CD14-positive monocyte (primary cell): ENCODE measurements at regions not wholly inside any gene's neighbourhood (a gene's known extent, or its start where the extent isn't known, plus 50 kb on each side); places are given as distances from the start of the nearest gene placed in this dataset.

Experiments used
- DNase-seq, 3 donors: peaks; one replicate each; pipeline ENCODE4 v3.0.0-alpha.2; 2011 to 2022
- H2AFZ ChIP-seq: 2 replicates; pipeline ENCODE4 v1.6.0; 2012; ENCODE audit warnings: mild to moderate bottlenecking, low read depth, low read length, inconsistent platforms; ENCODE audit not compliant: insufficient read depth, poor library complexity, severe bottlenecking
- H3K27ac ChIP-seq, 2 donors: 1 replicate in 1 of 2; 2 replicates in 1 of 2; pipeline ENCODE4 v1.5.1; 2012 to 2013; ENCODE audit warnings: low read length in 2 of 2, control low read depth in 1 of 2, inconsistent platforms in 1 of 2, low read depth in 1 of 2, mild to moderate bottlenecking in 1 of 2
- H3K27me3 ChIP-seq, 2 donors: one replicate each; pipeline versions ENCODE4 v1.6.0 to v1.6.1; 2011 to 2013; ENCODE audit warnings: low read length in 2 of 2; ENCODE audit not compliant: control insufficient read depth in 2 of 2, insufficient read depth in 2 of 2
- H3K36me3 ChIP-seq, 2 donors: replicated peaks in 1 of 2; 1 replicate in 1 of 2; 2 replicates in 1 of 2; pipeline versions ENCODE4 v1.5.1 to v1.6.1; 2012 to 2013; ENCODE audit warnings: low read length in 2 of 2, control low read depth in 1 of 2, inconsistent platforms in 1 of 2, mild to moderate bottlenecking in 1 of 2; ENCODE audit not compliant: insufficient read depth in 2 of 2, control insufficient read depth in 1 of 2
- H3K4me1 ChIP-seq, 2 donors: 1 replicate in 1 of 2; 2 replicates in 1 of 2; pipeline versions ENCODE4 v1.5.1 to v1.6.1; 2012 to 2013; ENCODE audit warnings: low read length in 2 of 2, control low read depth in 1 of 2, inconsistent platforms in 1 of 2, mild to moderate bottlenecking in 1 of 2, moderate library complexity in 1 of 2; ENCODE audit not compliant: insufficient read depth in 2 of 2, control insufficient read depth in 1 of 2
- H3K4me2 ChIP-seq: replicated peaks from 2 replicates; pipeline ENCODE3; 2012; ENCODE audit warnings: low read length, moderate library complexity, mild to moderate bottlenecking; ENCODE audit not compliant: poor library complexity, severe bottlenecking; ENCODE audit errors: extremely low read depth
- H3K4me3 ChIP-seq, 3 experiments: fragments of 200-600 bp in 1 of 3; sonication (generic) in 1 of 3; replicated peaks in 1 of 3; 1 replicate in 2 of 3; 2 replicates in 1 of 3; pipeline ENCODE4 v1.5.1; 2011 to 2013; ENCODE audit warnings: low read length in 3 of 3, mild to moderate bottlenecking in 3 of 3, control low read depth in 2 of 3, low read depth in 2 of 3, inconsistent platforms in 1 of 3, moderate library complexity in 1 of 3
- H3K79me2 ChIP-seq: 2 replicates; pipeline ENCODE4 v1.6.0; 2012; ENCODE audit warnings: mild to moderate bottlenecking, control low read depth, inconsistent platforms, low read length, moderate library complexity; ENCODE audit not compliant: insufficient read depth
- H3K9ac ChIP-seq: 2 replicates; pipeline ENCODE4 v1.6.0; 2017; ENCODE audit warnings: low read length, mild to moderate bottlenecking; ENCODE audit not compliant: insufficient read depth, poor library complexity, severe bottlenecking
- H3K9me3 ChIP-seq, 2 donors: replicated peaks in 1 of 2; 1 replicate in 1 of 2; 2 replicates in 1 of 2; pipeline versions ENCODE4 v1.5.1 to v1.6.1; 2012 to 2013; ENCODE audit warnings: low read length in 2 of 2, control low read depth in 1 of 2; ENCODE audit not compliant: control insufficient read depth in 1 of 2, insufficient read depth in 1 of 2
- H4K20me1 ChIP-seq: 2 replicates; pipeline ENCODE4 v1.6.0; 2012; ENCODE audit warnings: mild to moderate bottlenecking, low read length, control low read depth, moderate library complexity; ENCODE audit not compliant: insufficient read depth
- H3K27ac Mint-ChIP-seq, 7 donors: one replicate each; pipeline ENCODE4 v1.8.0; 2020; ENCODE audit warnings: mild to moderate bottlenecking in 7 of 7, mixed read lengths in 7 of 7, moderate library complexity in 6 of 7, inconsistent platforms in 2 of 7
- H3K27me3 Mint-ChIP-seq, 3 donors: one replicate each; pipeline ENCODE4 v1.8.0; 2021 to 2022; ENCODE audit warnings: low read depth in 3 of 3, mild to moderate bottlenecking in 3 of 3, mixed read lengths in 3 of 3, moderate library complexity in 3 of 3, inconsistent platforms in 1 of 3
- H3K36me3 Mint-ChIP-seq, 2 donors: one replicate each; pipeline ENCODE4 v1.8.0; 2020; ENCODE audit warnings: mixed read lengths in 2 of 2, inconsistent platforms in 1 of 2, mild to moderate bottlenecking in 1 of 2
- H3K4me1 Mint-ChIP-seq: one replicate; pipeline ENCODE4 v1.8.0; 2020; ENCODE audit warnings: mild to moderate bottlenecking, mixed read lengths
- H3K4me3 Mint-ChIP-seq, 2 donors: one replicate each; pipeline ENCODE4 v1.8.0; 2020; ENCODE audit warnings: mild to moderate bottlenecking in 2 of 2, mixed read lengths in 2 of 2, moderate library complexity in 1 of 2
- H3K9me3 Mint-ChIP-seq, 7 donors: one replicate each; pipeline ENCODE4 v1.8.0; 2020 to 2022; ENCODE audit warnings: mixed read lengths in 7 of 7, mild to moderate bottlenecking in 6 of 7, moderate library complexity in 6 of 7, inconsistent platforms in 2 of 7
- WGBS: methylation state at CpG from one replicate; pipeline ENCODE4 v1.1.5; 2013; ENCODE audit warnings: missing lambda C conversion rate; ENCODE audit not compliant: insufficient coverage; 5-methylcytosine and 5-hydroxymethylcytosine counted together
- intact Hi-C, 2 donors: fragments of 100-400 bp; cut with micrococcal nuclease; formaldehyde crosslinking; loops; one replicate each; pipeline versions ENCODE4 v1.15.0 to v1.15.1; 2023
- TF ChIP-seq, protein P1 (sequence below): fragments of 200-600 bp; IDR thresholded peaks from one replicate; pipeline ENCODE4 v1.8.0; 2022; ENCODE audit warnings: antibody characterized with exemption, mild to moderate bottlenecking

GRCh38 chr4:28723371-28723770 lies 1862.7 kb downstream of the STIM2 start:
- H3K9ac ChIP-seq, result no peak overlapping the region
- Mint-ChIP-seq H3K4me1 (no peaks in the 10 kb centered on the region), H3K4me3 (no peak overlapping the region), H3K27me3 (peaks cover 0 to 1% (median 0%) of the 10 kb centered on the region in 3 donors), H3K36me3 (no peaks in the 10 kb centered on the region), H3K9me3 (peaks cover 0 to 2% (median 0%) of the 10 kb centered on the region in 7 donors), H3K27ac (no peak overlapping the region)
- no peak overlapping the region for H2AFZ ChIP-seq
- no peaks in the 10 kb centered on the region for H3K9me3 ChIP-seq
- no peak overlapping the region for H3K4me2 ChIP-seq
- H3K27me3 ChIP-seq, result no peaks in the 10 kb centered on the region
- TF ChIP-seq, protein P1, sequence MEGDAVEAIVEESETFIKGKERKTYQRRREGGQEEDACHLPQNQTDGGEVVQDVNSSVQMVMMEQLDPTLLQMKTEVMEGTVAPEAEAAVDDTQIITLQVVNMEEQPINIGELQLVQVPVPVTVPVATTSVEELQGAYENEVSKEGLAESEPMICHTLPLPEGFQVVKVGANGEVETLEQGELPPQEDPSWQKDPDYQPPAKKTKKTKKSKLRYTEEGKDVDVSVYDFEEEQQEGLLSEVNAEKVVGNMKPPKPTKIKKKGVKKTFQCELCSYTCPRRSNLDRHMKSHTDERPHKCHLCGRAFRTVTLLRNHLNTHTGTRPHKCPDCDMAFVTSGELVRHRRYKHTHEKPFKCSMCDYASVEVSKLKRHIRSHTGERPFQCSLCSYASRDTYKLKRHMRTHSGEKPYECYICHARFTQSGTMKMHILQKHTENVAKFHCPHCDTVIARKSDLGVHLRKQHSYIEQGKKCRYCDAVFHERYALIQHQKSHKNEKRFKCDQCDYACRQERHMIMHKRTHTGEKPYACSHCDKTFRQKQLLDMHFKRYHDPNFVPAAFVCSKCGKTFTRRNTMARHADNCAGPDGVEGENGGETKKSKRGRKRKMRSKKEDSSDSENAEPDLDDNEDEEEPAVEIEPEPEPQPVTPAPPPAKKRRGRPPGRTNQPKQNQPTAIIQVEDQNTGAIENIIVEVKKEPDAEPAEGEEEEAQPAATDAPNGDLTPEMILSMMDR, result no peak
- no peak overlapping the region for H3K4me3 ChIP-seq
- H3K79me2 ChIP-seq, result no peaks in the 10 kb centered on the region
- no peak for DNase-seq
- intact Hi-C loops, result no loop called here
- H3K4me1 ChIP-seq, result no peaks in the 10 kb centered on the region
- WGBS, result 93% methylated on average over 3 of the region's 6 CpGs
- no peak overlapping the region for H3K27ac ChIP-seq
- H3K36me3 ChIP-seq, result no peaks in the 10 kb centered on the region
- no peaks in the 10 kb centered on the region for H4K20me1 ChIP-seq

DNA sequence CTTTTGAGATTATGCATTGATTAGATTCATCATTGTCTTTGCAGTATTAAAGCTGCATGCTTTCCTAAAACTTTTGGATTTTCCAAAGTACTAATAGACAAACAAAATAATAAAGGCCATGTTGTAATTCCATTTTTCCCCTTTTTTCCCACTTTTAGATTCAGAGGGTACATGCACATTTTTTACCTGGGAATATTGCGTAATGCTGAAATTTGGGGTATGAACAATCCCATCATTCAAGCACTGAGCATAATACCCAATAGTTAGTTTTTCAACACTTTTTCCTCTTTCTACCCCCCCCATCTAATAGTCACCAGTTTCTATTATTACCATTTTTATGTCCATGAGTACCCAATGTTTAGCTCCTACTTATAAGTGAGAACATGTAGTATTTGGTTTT lies 1863.6 kb downstream of the STIM2 start:
- H3K27ac ChIP-seq, result no peak overlapping the region
- H3K4me1 ChIP-seq, result no peaks in the 10 kb centered on the region
- H3K79me2 ChIP-seq, result no peaks in the 10 kb centered on the region
- Mint-ChIP-seq H3K9me3 (peaks cover 0 to 2% (median 0%) of the 10 kb centered on the region in 7 donors), H3K27ac (no peak overlapping the region), H3K27me3 (peaks cover 0 to 1% (median 0%) of the 10 kb centered on the region in 3 donors), H3K36me3 (no peaks in the 10 kb centered on the region), H3K4me1 (no peaks in the 10 kb centered on the region), H3K4me3 (no peak overlapping the region)
- H3K4me3 ChIP-seq, result no peak overlapping the region
- no peak overlapping the region for H3K4me2 ChIP-seq
- TF ChIP-seq, protein P1, result no peak
- H3K9ac ChIP-seq, result no peak overlapping the region
- DNase-seq, result no peak
- no peaks in the 10 kb centered on the region for H3K27me3 ChIP-seq
- H2AFZ ChIP-seq, result no peak overlapping the region
- H3K9me3 ChIP-seq, result peaks cover 0 to under 1% of the 10 kb centered on the region in 2 donors
- intact Hi-C loops, result no loop called here
- no CpG with 5 or more reads among the region's 1 CpG for WGBS
- no peaks in the 10 kb centered on the region for H4K20me1 ChIP-seq
- no peaks in the 10 kb centered on the region for H3K36me3 ChIP-seq
